ENCODE measurements at regions not wholly inside any gene's neighbourhood (a gene's known extent, or its start where the extent isn't known, plus 50 kb on each side); places are given as distances from the start of the nearest gene placed in this dataset.
"Not testable (repeated sequence)": the region's sequence is repeated elsewhere in the genome, so short reads cannot be mapped to it uniquely, and the experiment has no call there.

DNA sequence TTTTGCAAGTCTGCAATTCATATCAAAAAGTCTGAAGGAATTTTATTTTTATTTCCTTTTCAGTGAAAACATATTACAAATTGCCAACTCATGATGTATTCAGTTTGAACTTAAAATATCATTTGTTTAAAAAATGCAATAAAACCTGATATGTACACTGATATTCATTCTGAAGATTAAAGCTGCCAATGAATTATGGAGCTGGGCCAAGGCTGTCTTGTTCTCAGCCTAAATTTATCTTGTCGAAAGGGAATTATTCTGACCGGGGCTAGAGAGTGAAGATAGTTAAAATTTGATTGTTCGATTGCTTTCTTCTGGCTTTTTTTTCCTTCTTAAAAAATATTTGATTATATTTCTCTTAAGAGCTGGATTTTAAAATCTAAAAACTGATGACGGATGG is 54.0 kb upstream of the RBFOX1 start:
- in situ Hi-C loops (cut with MboI; ENCODE audit: low pct_unique_long_range_greater_than_20kb, low sequenced_read_pairs), result no loop called here
- no peak for DNase-seq

- no peak for DNase-seq
- in situ Hi-C loops (cut with MboI; ENCODE audit: low pct_unique_long_range_greater_than_20kb, low sequenced_read_pairs), result no loop called here
Observed at GRCh38 chr16:7272567-7273158, 60.0 kb upstream of the RBFOX1 start.

GRCh38 chr16:7271486-7271885 is 61.2 kb upstream of the RBFOX1 start:
- in situ Hi-C loops (cut with MboI; ENCODE audit: low pct_unique_long_range_greater_than_20kb, low sequenced_read_pairs), result no loop called here
- no peak for DNase-seq

DNA sequence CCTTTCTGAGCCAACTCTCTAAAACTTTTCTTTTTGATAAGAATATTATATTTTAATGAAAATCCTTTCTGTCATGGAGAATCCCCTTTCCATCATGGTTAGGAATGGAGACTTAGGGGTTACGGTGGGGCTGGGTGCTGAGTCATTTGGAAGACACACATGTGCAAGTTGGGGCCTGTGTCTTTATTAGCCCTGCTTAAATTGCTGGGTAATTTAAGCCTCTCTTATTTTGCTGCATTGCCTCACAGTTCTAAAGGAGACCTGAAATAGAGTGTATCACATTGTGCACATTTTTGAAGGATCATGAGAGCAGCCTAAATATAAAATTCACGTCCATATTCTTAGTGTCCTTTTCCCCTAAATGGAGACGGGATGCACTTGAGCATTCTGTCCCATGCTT is 61.8 kb upstream of the RBFOX1 start:
- in situ Hi-C loops (cut with MboI; ENCODE audit: low pct_unique_long_range_greater_than_20kb, low sequenced_read_pairs), result no loop called here

DNA sequence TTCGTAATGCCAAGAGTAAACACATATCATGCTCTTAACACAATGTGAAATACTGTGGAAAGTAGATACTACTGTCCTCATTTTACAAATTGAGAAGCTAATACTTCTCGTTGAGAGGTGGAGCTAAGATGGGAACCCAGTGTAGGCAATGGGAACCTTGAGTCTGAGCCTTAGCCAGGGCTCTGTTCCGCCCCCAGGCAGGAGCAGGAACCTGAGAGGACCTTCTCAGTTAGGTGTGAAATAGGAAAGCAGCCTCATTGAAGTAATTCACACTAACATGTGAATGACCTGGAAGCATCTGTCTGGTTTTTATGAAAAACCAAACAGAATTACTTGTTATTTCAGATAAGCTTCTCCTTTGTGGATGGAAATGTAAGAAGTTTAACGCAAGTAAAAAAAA is 62.6 kb upstream of the RBFOX1 start:
- in situ Hi-C loops (cut with MboI; ENCODE audit: low pct_unique_long_range_greater_than_20kb, low sequenced_read_pairs), result no loop called here
- DNase-seq, result no peak

More for the DNA sequence above, 61.8 kb upstream of the RBFOX1 start:
- DNase-seq, result no peak

DNA sequence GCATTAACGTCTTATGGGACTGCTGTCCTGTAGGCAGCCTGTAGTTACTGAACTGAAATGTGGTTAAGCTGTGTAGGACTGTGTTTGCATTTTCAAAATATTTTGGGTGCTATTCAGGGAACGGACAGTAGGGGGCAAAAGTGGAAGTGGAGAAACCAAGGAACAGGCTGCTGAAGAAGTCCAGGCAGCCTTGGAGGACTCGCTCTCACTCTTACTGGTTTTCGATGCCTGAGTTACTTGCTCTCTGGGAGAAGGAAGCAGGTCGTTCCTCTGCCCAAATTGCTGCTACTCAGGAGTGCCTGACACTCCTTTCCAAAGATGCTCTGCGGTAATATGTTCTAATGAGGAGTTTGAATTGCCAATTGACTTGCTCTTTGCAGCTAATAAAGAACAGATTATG is 64.5 kb upstream of the RBFOX1 start:
- DNase-seq, result peak; percentile 63
- in situ Hi-C loops (cut with MboI; ENCODE audit: low pct_unique_long_range_greater_than_20kb, low sequenced_read_pairs), result no loop called here

DNA sequence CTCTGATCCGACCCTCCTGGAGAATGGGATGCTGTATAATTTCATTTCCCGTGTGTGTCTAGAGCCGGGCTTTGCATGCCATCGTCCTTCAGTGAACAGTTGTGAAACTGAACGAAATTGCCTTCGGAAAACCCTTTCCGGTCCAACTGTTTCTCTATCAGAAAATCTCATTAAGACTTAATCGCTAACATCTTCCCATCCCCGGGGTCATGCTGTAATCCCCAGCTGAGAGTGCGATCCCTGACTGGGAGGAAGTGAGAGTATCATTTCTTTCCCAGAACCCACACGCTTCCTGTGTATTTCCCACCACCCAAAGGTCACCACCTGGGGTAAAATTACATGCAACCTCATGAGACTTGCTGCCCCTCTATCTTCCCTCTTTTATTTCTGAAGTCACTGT is 75.6 kb upstream of the RBFOX1 start:
- DNase-seq, result no peak
- in situ Hi-C loops (cut with MboI; ENCODE audit: low pct_unique_long_range_greater_than_20kb, low sequenced_read_pairs), result no loop called here

- DNase-seq, result peak; percentile 10
- in situ Hi-C loops (cut with MboI; ENCODE audit: low pct_unique_long_range_greater_than_20kb, low sequenced_read_pairs), result no loop called here
Observed at GRCh38 chr16:7246578-7246977, 86.1 kb upstream of the RBFOX1 start.

DNA sequence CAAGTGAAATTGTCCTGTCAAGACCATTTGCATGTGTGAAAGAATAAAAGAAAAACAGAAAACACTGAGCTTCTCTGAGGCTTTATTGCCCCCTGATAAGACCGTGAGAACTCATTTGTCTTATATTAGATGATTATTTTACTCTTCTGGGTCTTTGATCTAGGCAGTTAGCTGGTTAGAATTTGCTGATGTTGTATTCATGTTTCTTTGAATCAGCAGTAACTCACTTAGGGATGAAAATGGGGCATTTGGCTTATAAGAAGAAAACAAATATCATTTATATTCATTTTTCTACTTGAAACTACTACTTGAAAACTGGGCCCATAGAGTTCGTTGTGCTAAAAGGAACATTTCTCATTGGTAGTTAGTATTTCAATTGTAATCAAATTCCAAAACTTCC is 93.1 kb upstream of the RBFOX1 start:
- no peak for DNase-seq
- in situ Hi-C loops (cut with MboI; ENCODE audit: low pct_unique_long_range_greater_than_20kb, low sequenced_read_pairs), result no loop called here

DNA sequence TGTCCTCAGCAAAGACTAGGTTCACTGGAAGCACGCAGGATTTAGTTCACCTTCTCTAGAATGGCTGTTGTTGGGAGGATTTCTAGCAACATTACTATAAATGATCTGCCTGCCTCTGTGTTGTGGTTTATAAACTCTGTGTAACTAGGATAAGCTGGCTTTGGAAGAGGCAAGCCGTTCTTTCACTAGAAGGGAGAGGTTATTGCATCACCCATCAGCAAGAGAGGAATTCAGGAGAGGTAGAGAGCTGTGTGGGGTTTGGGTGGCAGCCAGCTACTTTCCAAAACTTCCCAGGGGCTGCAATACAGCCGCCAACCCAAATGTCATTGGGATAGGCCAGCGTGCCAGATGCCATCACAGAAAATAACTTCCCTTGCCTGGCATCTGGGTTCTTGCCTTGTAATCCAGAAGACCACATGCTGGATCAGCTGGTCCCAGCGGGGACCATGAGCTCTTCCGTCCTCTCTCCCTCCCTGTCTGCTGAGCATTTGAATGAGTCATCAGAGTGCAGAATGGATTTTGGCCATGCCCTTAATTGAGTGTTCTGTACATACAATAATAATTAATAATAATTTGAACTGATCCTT is 95.7 kb upstream of the RBFOX1 start:
- in situ Hi-C loops (cut with MboI; ENCODE audit: low pct_unique_long_range_greater_than_20kb, low sequenced_read_pairs), result no loop called here
- no peak for DNase-seq

GRCh38 chr16:7233975-7234374 is 98.7 kb upstream of the RBFOX1 start:
- no peak for DNase-seq
- in situ Hi-C loops (cut with MboI; ENCODE audit: low pct_unique_long_range_greater_than_20kb, low sequenced_read_pairs), result no loop called here

GRCh38 chr16:7231762-7232161 is 100.9 kb upstream of the RBFOX1 start:
- in situ Hi-C loops (cut with MboI; ENCODE audit: low pct_unique_long_range_greater_than_20kb, low sequenced_read_pairs), result no loop called here
- no peak for DNase-seq

DNA sequence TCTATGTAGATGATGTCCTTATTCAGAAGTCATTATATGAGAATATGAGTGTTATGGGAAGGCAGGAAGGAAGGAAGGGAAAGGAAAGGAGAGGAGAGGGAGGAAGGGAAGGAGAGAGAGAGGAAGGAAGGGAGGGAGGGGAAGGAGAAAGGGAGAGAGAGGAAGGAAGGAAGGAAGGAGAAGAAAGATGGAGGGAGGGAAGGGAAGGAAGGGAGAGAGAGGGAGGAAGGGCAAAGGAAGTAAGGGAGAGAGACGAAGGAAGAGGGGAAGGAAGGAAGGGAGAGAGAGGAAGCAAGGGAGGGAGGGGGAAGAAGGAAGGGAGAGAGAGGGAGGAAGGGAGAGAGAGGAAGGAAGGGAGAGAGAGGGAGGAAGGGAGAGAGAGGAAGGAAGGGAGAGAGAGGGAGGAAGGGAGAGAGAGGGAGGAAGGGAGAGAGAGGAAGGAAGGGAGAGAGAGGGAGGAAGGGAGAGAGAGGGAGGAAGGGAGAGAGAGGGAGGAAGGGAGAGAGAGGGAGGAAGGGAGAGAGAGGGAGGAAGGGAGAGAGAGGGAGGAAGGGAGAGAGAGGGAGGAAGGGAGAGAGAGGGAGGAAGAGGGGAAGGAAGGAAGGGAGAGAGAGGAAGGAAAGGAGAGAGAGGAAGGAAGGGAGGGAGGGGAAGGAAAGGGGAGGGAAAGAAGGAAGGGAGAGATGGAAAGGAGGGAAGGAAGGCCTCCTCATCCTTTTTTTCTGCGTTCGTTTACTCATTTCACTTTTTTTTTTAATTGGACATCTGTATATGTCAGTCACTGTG is 103.0 kb upstream of the RBFOX1 start:
- DNase-seq; in situ Hi-C loops (cut with MboI; ENCODE audit: low pct_unique_long_range_greater_than_20kb, low sequenced_read_pairs): not testable (repeated sequence)

DNA sequence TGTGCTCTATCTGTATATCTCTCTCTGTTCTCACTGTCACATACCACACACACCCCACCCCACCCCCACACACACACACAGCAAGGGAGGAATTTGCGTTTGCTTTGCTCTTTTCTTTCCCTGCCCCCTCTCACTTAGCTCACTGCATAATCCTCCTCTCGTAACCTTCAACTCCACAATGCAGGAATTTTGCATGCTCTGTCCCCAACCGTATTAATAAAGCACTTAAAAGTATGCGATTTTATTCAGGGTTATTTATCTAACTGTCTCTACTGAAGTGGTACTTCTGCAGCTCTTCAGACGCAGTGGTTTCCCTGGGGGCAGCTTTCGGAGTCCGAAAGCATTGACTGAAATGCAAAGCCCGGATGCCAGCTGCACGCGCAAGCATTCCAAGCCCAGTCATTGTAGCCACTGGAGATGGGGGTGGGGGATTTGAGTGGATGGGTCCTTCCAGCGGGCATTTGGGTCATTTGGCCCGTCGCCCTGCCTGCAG is 105.4 kb upstream of the RBFOX1 start:
- DNase-seq, result no peak
- in situ Hi-C loops (cut with MboI; ENCODE audit: low pct_unique_long_range_greater_than_20kb, low sequenced_read_pairs), result no loop called here

DNA sequence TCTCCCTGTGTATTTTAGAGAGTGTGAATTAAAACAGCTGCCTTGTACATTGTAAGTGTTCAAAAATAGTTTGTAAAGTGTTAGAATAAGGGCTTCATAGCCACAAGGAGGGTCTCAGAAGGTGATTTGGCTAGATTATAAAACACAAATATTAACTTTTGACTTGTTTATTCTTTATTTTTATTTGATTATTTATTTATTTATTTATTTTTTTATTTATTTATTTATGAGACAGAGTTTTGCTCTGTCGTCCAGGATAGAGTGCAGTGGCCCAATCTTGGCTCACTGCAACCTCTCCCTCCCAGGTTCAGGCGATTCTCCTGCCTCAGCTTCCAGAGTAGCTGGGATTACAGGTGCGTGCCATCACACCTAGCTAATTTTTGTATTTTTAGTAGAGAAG is 111.5 kb upstream of the RBFOX1 start:
- DNase-seq, result no peak
- in situ Hi-C loops (cut with MboI; ENCODE audit: low pct_unique_long_range_greater_than_20kb, low sequenced_read_pairs), result no loop called here

- in situ Hi-C loops (cut with MboI; ENCODE audit: low pct_unique_long_range_greater_than_20kb, low sequenced_read_pairs), result no loop called here
- DNase-seq, result no peak
Observed at GRCh38 chr16:7218936-7219335, 113.7 kb upstream of the RBFOX1 start.

GRCh38 chr16:7217797-7218196 is 114.8 kb upstream of the RBFOX1 start:
- in situ Hi-C loops (cut with MboI; ENCODE audit: low pct_unique_long_range_greater_than_20kb, low sequenced_read_pairs), result no loop called here
- DNase-seq, result no peak

- in situ Hi-C loops (cut with MboI; ENCODE audit: low pct_unique_long_range_greater_than_20kb, low sequenced_read_pairs), result no loop called here
- no peak for DNase-seq
Observed at GRCh38 chr16:7216719-7217118, 115.9 kb upstream of the RBFOX1 start.

GRCh38 chr16:7211781-7212180 is 120.9 kb upstream of the RBFOX1 start:
- in situ Hi-C loops (cut with MboI; ENCODE audit: low pct_unique_long_range_greater_than_20kb, low sequenced_read_pairs), result no loop called here
- no peak for DNase-seq

GRCh38 chr16:7209598-7209997 is 123.0 kb upstream of the RBFOX1 start:
- DNase-seq, result no peak
- in situ Hi-C loops (cut with MboI; ENCODE audit: low pct_unique_long_range_greater_than_20kb, low sequenced_read_pairs), result no loop called here

GRCh38 chr16:7206469-7206868 is 126.2 kb upstream of the RBFOX1 start:
- no peak for DNase-seq
- in situ Hi-C loops (cut with MboI; ENCODE audit: low pct_unique_long_range_greater_than_20kb, low sequenced_read_pairs), result no loop called here

All from KBM-7 (cell line).